ENCODE measurements at regions not wholly inside any gene's neighbourhood (a gene's known extent, or its start where the extent isn't known, plus 50 kb on each side); places are given as distances from the start of the nearest gene placed in this dataset.

GRCh38 chr6:92930171-92930570 is 489.2 kb downstream of the EPHA7 start:
- Mint-ChIP-seq H3K9me3 (peaks cover 8 to 9% of the 10 kb centered on the region in 2 experiments; a peak in 4 of 5 replicates), H3K36me3 (ENCODE audit: insufficient read depth in 1 of 3, low read depth in 3 of 3) (peaks cover 4 to 5% (median 4%) of the 10 kb centered on the region in 3 experiments; a peak in 5 of 7 replicates), H3K27ac (no peak overlapping the region), H3K27me3 (ENCODE audit: low read depth) (no peaks in the 10 kb centered on the region), H3K4me3 (no peak overlapping the region), H3K4me1 (no peaks in the 10 kb centered on the region)
- H3K27ac ChIP-seq (ENCODE audit: insufficient read length, low read depth, low read length) = no peak overlapping the region
- no peak overlapping the region for H4K91ac ChIP-seq (ENCODE audit: insufficient read length, low read depth, low read length)
- no peaks in the 10 kb centered on the region for H3K27me3 ChIP-seq (ENCODE audit: insufficient read depth, low read length)
- no peaks in the 10 kb centered on the region for H3K23me2 ChIP-seq (ENCODE audit: insufficient read length, low read depth, low read length, poor library complexity, severe bottlenecking)
- H3K18ac ChIP-seq (ENCODE audit: insufficient read length, low read depth, low read length) = no peak overlapping the region
- no peak overlapping the region for H2BK20ac ChIP-seq (ENCODE audit: low read depth, low read length, poor library complexity, severe bottlenecking)
- H3K4me2 ChIP-seq (ENCODE audit: insufficient read depth, insufficient read length, low read length) = no peak overlapping the region
- no peaks in the 10 kb centered on the region for H3K9me3 ChIP-seq (ENCODE audit: control insufficient read depth, low read depth, low read length)
- H3T11ph ChIP-seq (ENCODE audit: low read length) = no peak overlapping the region
- H2BK15ac ChIP-seq (ENCODE audit: low read depth, low read length) = no peak overlapping the region
- no peak for DNase-seq
- H2AFZ ChIP-seq (ENCODE audit: low read length) = no peak overlapping the region
- no peaks in the 10 kb centered on the region for H3K79me1 ChIP-seq (ENCODE audit: insufficient read depth, low read depth, low read length, poor library complexity, severe bottlenecking)
- no peak overlapping the region for H2BK5ac ChIP-seq (ENCODE audit: insufficient read length, low read length)
- H3K23ac ChIP-seq (ENCODE audit: insufficient read length, low read depth, low read length) = no peak overlapping the region
- no CpG with 5 or more reads among the region's 5 CpGs for WGBS (ENCODE audit: extremely low coverage, insufficient read length, low lambda C conversion rate)
- no peak overlapping the region for H3K9ac ChIP-seq (ENCODE audit: extremely low read depth, insufficient read length, low read length)
- H3K4ac ChIP-seq (ENCODE audit: low read depth, low read length) = no peak overlapping the region
- H2BK120ac ChIP-seq (ENCODE audit: low read depth, low read length, poor library complexity, severe bottlenecking) = no peak overlapping the region
- no peaks in the 10 kb centered on the region for H3K79me2 ChIP-seq (ENCODE audit: insufficient read depth, low read length)
- no peak overlapping the region for H3K56ac ChIP-seq (ENCODE audit: insufficient read length, low read depth, low read length)
- no peaks in the 10 kb centered on the region for H4K20me1 ChIP-seq (ENCODE audit: control insufficient read depth, insufficient read depth, insufficient read length)
- H3K4me1 ChIP-seq (ENCODE audit: insufficient read depth, low read length) = no peaks in the 10 kb centered on the region
- H2BK12ac ChIP-seq (ENCODE audit: insufficient read length, low read depth, low read length) = no peak overlapping the region
- H4K8ac ChIP-seq (replicated peaks; ENCODE audit: insufficient read length, low read depth, low read length) = no peak overlapping the region
- no peak overlapping the region for H4K5ac ChIP-seq (ENCODE audit: insufficient read length, low read depth, low read length)
- no peak overlapping the region for H3K14ac ChIP-seq (ENCODE audit: insufficient read depth, low read length)
- no peak for TF ChIP-seq CTCF (conservative IDR thresholded peaks at IDR 0.05)
- H2AK5ac ChIP-seq (ENCODE audit: insufficient read length, low read length) = no peak overlapping the region

All from H9 (cell line).